SK-N-SH (cell line): ENCODE measurements at regions not wholly inside any gene's neighbourhood (a gene's known extent, or its start where the extent isn't known, plus 50 kb on each side); places are given as distances from the start of the nearest gene placed in this dataset.

Experiments
- CTCF ChIA-PET: fragments of 300-600, 350-600 bp; formaldehyde crosslinking; extraction: SDS; loops from one replicate; lab custom pipeline; 2021; lab: Yijun Ruan, JAX
- POLR2A ChIA-PET: fragments of 350-600 bp; sonication (Branson Sonifier 250); formaldehyde crosslinking; extraction: SDS; loops from one replicate; lab custom pipeline; 2020; ENCODE audit warnings: antibody characterized with exemption, inconsistent platforms; lab: Yijun Ruan, JAX
- DNase-seq: peaks from one replicate; pipeline ENCODE4 v3.0.0; 2012
- H2AFZ ChIP-seq: fragments of 200-600 bp; sonication (generic); 2 replicates; pipeline ENCODE4 v1.8.1; 2016; ENCODE audit warnings: antibody characterized with exemption, mild to moderate bottlenecking, low read depth
- H3F3A ChIP-seq: fragments of 200-600 bp; sonication (generic); replicated peaks from 2 replicates; pipeline ENCODE3; 2016; ENCODE audit warnings: antibody characterized with exemption, mild to moderate bottlenecking; ENCODE audit not compliant: insufficient read depth
- H3K27ac ChIP-seq, 2 experiments: fragments of 200-500 bp in 1 of 2; fragments of 200-600 bp in 1 of 2; sonication (Bioruptor generic) in 1 of 2; sonication (generic), shearing (Covaris generic) in 1 of 2; 2 replicates each; pipeline versions ENCODE4 v1.5.1 to v1.6.1; 2014 to 2016; ENCODE audit warnings: low read depth in 2 of 2, inconsistent platforms in 1 of 2, low read length in 1 of 2, mild to moderate bottlenecking in 1 of 2, mixed read lengths in 1 of 2
- H3K27me3 ChIP-seq: fragments of 200-600 bp; sonication (generic), shearing (Covaris generic); 2 replicates; pipeline ENCODE4 v1.6.1; 2016; ENCODE audit warnings: mixed run types; ENCODE audit not compliant: insufficient read depth
- H3K36me3 ChIP-seq, 2 experiments: fragments of 200-500 bp in 1 of 2; fragments of 200-600 bp in 1 of 2; sonication (Bioruptor generic) in 1 of 2; sonication (generic) in 1 of 2; replicated peaks in 1 of 2; 2 replicates each; pipeline versions ENCODE3 to v1.5.1; 2014 to 2016; ENCODE audit warnings: low read length in 1 of 2, mild to moderate bottlenecking in 1 of 2; ENCODE audit not compliant: insufficient read depth in 2 of 2, control insufficient read depth in 1 of 2
- H3K4me1 ChIP-seq, 2 experiments: fragments of 200-500 bp in 1 of 2; fragments of 200-600 bp in 1 of 2; sonication (Bioruptor generic) in 1 of 2; sonication (generic), shearing (Covaris generic) in 1 of 2; 2 replicates each; pipeline versions ENCODE4 v1.5.1 to v1.6.1; 2014 to 2016; ENCODE audit warnings: low read depth in 1 of 2, low read length in 1 of 2, mixed run types in 1 of 2; ENCODE audit not compliant: insufficient read depth in 2 of 2, control insufficient read depth in 1 of 2
- H3K4me2 ChIP-seq: fragments of 200-600 bp; sonication (generic), shearing (Covaris generic); 2 replicates; pipeline ENCODE4 v1.6.1; 2017; ENCODE audit warnings: mixed run types
- H3K4me3 ChIP-seq, 2 experiments: fragments of 200-500 bp in 1 of 2; fragments of 200-600 bp in 1 of 2; sonication (Bioruptor generic) in 1 of 2; sonication (generic), shearing (Covaris generic) in 1 of 2; 2 replicates each; pipeline versions ENCODE4 v1.5.1 to v1.8.1; 2014 to 2016; ENCODE audit warnings: low read depth in 2 of 2, inconsistent platforms in 1 of 2, low read length in 1 of 2, mild to moderate bottlenecking in 1 of 2, mixed read lengths in 1 of 2, moderate library complexity in 1 of 2
- H3K79me2 ChIP-seq: fragments of 200-600 bp; sonication (generic); 2 replicates; pipeline ENCODE4 v1.8.1; 2017; ENCODE audit warnings: mild to moderate bottlenecking; ENCODE audit not compliant: insufficient read depth
- H3K9ac ChIP-seq: fragments of 200-600 bp; sonication (generic); 2 replicates; pipeline ENCODE4 v1.6.1; 2017; ENCODE audit warnings: mixed run types
- H3K9me2 ChIP-seq: fragments of 200-600 bp; sonication (generic); 2 replicates; pipeline ENCODE4 v1.6.1; 2017; ENCODE audit warnings: mixed run types
- H3K9me3 ChIP-seq: fragments of 200-600 bp; sonication (generic); 2 replicates; pipeline ENCODE4 v1.6.1; 2017; ENCODE audit warnings: mixed run types, mild to moderate bottlenecking, moderate library complexity
- H4K20me1 ChIP-seq: fragments of 200-600 bp; sonication (generic); 2 replicates; pipeline ENCODE4 v1.6.1; 2017; ENCODE audit warnings: mild to moderate bottlenecking, mixed run types; ENCODE audit not compliant: insufficient read depth
- CTCF ChIP-seq: fragments of 200-600 bp; sonication (generic); IDR thresholded peaks from 2 replicates; pipeline ENCODE4 v1.6.1; 2017; ENCODE audit warnings: antibody characterized with exemption, mild to moderate bottlenecking, moderate library complexity
- ELF1 ChIP-seq: IDR thresholded peaks from 2 replicates; pipeline ENCODE4 v1.4.0; 2012
- EZH2phosphoT487 ChIP-seq: fragments of 200-600 bp; sonication (generic); IDR thresholded peaks from 2 replicates; pipeline ENCODE4 v1.6.1; 2017; ENCODE audit warnings: low read depth, mixed run types, mild to moderate bottlenecking, antibody characterized with exemption, moderate library complexity, borderline replicate concordance
- GABPA ChIP-seq: IDR thresholded peaks from 2 replicates; pipeline ENCODE4 v1.4.0; 2012; ENCODE audit warnings: low read depth, mild to moderate bottlenecking
- GATA2 ChIP-seq: sonication (generic); formaldehyde crosslinking; IDR thresholded peaks from 2 replicates; pipeline ENCODE4 v1.5.0; 2020; ENCODE audit warnings: mild to moderate bottlenecking, missing genetic modification reagents
- JUND ChIP-seq: IDR thresholded peaks from 2 replicates; pipeline ENCODE4 v1.4.0; 2012
- MAX ChIP-seq: IDR thresholded peaks from 2 replicates; pipeline ENCODE4 v1.4.0; 2012; ENCODE audit warnings: low read depth
- PBX3 ChIP-seq: IDR thresholded peaks from 2 replicates; pipeline ENCODE4; 2012
- POLR2AphosphoS5 ChIP-seq: IDR thresholded peaks from 2 replicates; pipeline ENCODE4 v1.6.1; 2012; ENCODE audit warnings: low read depth, low read length
- RAD21 ChIP-seq: IDR thresholded peaks from 2 replicates; pipeline ENCODE4 v1.6.1; 2012; ENCODE audit warnings: mild to moderate bottlenecking, low read length
- RCOR1 ChIP-seq: fragments of 150-350 bp; IDR thresholded peaks from 2 replicates; pipeline ENCODE4 v1.6.1; 2017; ENCODE audit warnings: antibody characterized with exemption, low read length
- RFX5 ChIP-seq: IDR thresholded peaks from 2 replicates; pipeline ENCODE4 v1.6.1; 2012; ENCODE audit warnings: mild to moderate bottlenecking, improper control_type of control experiment, low read length
- SIN3A ChIP-seq: IDR thresholded peaks from 2 replicates; pipeline ENCODE4 v1.6.1; 2012; ENCODE audit warnings: low read depth, mild to moderate bottlenecking, low read length, moderate library complexity, borderline replicate concordance
- SMC3 ChIP-seq: IDR thresholded peaks from 2 replicates; pipeline ENCODE4 v1.6.1; 2012; ENCODE audit warnings: low read depth, low read length, improper control_type of control experiment
- USF1 ChIP-seq: IDR thresholded peaks from 2 replicates; pipeline ENCODE4 v1.4.0; 2012; ENCODE audit warnings: low read depth, borderline replicate concordance
- YY1 ChIP-seq: IDR thresholded peaks from 2 replicates; pipeline ENCODE4 v1.4.0; 2012; ENCODE audit warnings: low read depth, mild to moderate bottlenecking
- WGBS: methylation state at CpG from one replicate; pipeline ENCODE4 v1.1.6; 2017; ENCODE audit warnings: low lambda C conversion rate; 5-methylcytosine and 5-hydroxymethylcytosine counted together

GRCh38 chr2:48870942-48871341 is 115.4 kb upstream of the LHCGR start:
- ChIA-PET CTCF (no interaction called here), POLR2A (no interaction called here)
- H3K9ac ChIP-seq, result no peak overlapping the region
- TF ChIP-seq POLR2AphosphoS5 (no peak), USF1 (no peak), SMC3 (no peak), SIN3A (no peak), ELF1 (no peak), JUND (no peak), GABPA (no peak), GATA2 (CRISPR knock-in tag) (no peak), RAD21 (no peak), MAX (no peak), YY1 (no peak), CTCF (no peak), RCOR1 (no peak), EZH2phosphoT487 (no peak)
- H3F3A ChIP-seq, result no peaks in the 10 kb centered on the region
- no peaks in the 10 kb centered on the region for H3K79me2 ChIP-seq
- no peaks in the 10 kb centered on the region for H4K20me1 ChIP-seq
- no peak overlapping the region for H3K27ac ChIP-seq
- no peaks in the 10 kb centered on the region for H3K9me3 ChIP-seq
- H3K9me2 ChIP-seq, result no peaks in the 10 kb centered on the region
- WGBS, result 34% methylated on average over 4 of the region's 4 CpGs
- no peaks in the 10 kb centered on the region; a peak in 1 of 4 replicates for H3K4me1 ChIP-seq
- no peaks in the 10 kb centered on the region for H3K27me3 ChIP-seq
- H3K4me3 ChIP-seq, result no peak overlapping the region
- H3K36me3 ChIP-seq, result no peaks in the 10 kb centered on the region
- H3K4me2 ChIP-seq, result no peak overlapping the region
- no peak for DNase-seq
- no peak overlapping the region for H2AFZ ChIP-seq

GRCh38 chr2:48870503-48870902 is 115.0 kb upstream of the LHCGR start:
- Histone ChIP-seq H3K4me2 (no peak overlapping the region), H3K9me2 (no peaks in the 10 kb centered on the region), H4K20me1 (no peaks in the 10 kb centered on the region), H2AFZ (no peak overlapping the region), H3K9ac (no peak overlapping the region), H3K27ac (no peak overlapping the region), H3K4me3 (no peak overlapping the region), H3K79me2 (no peaks in the 10 kb centered on the region), H3K4me1 (no peaks in the 10 kb centered on the region; a peak in 1 of 4 replicates), H3F3A (no peaks in the 10 kb centered on the region), H3K9me3 (no peaks in the 10 kb centered on the region), H3K27me3 (no peaks in the 10 kb centered on the region), H3K36me3 (no peaks in the 10 kb centered on the region)
- DNase-seq, result no peak
- ChIA-PET POLR2A (no interaction called here), CTCF (no interaction called here)
- TF ChIP-seq PBX3 (no peak), RFX5 (no peak), RCOR1 (no peak)
- 10% methylated on average over 2 of the region's 2 CpGs for WGBS
